ENCODE measurements at regions not wholly inside any gene's neighbourhood (a gene's known extent, or its start where the extent isn't known, plus 50 kb on each side); places are given as distances from the start of the nearest gene placed in this dataset.

GRCh38 chr11:103596315-103596714 is 440.1 kb upstream of the DDI1 start:
- TF ChIP-seq CTCF (IDR thresholded peaks at IDR 0.05; ENCODE audit: insufficient read depth, low read depth, low read length), result no peak
- Histone ChIP-seq H3K36me3 (ENCODE audit: control insufficient read depth, insufficient read depth, low read length) (no peaks in the 10 kb centered on the region), H3K27me3 (ENCODE audit: control insufficient read depth, insufficient read depth, low read length) (no peaks in the 10 kb centered on the region), H3K4me3 (ENCODE audit: low read depth, low read length) (no peak overlapping the region)
- ChIA-PET POLR2A (no interaction called here), CTCF (interaction anchor here (0.7 to 1.1 kb wide), 2 partner anchors 271 to 340 kb away, joined by 3 read pairs; no protein-coding TSS in a partner anchor)
- DNase-seq (ENCODE audit: low read depth), result no peak

- no peak for DNase-seq (ENCODE audit: low read depth)
- ChIA-PET POLR2A (no interaction called here), CTCF (interaction anchor here (0.6 to 6.3 kb wide), 25 partner anchors 8 to 400 kb away, joined by 3 to 61 read pairs (median 4); no protein-coding TSS in a partner anchor)
- H3K27me3 ChIP-seq (ENCODE audit: control insufficient read depth, insufficient read depth, low read length), result no peaks in the 10 kb centered on the region
- H3K36me3 ChIP-seq (ENCODE audit: control insufficient read depth, insufficient read depth, low read length), result no peaks in the 10 kb centered on the region
- TF ChIP-seq CTCF (IDR thresholded peaks at IDR 0.05; ENCODE audit: insufficient read depth, low read depth, low read length), result peak; percentile 93
- no peak overlapping the region for H3K4me3 ChIP-seq (ENCODE audit: low read depth, low read length)
These were observed 435.1 kb upstream of the DDI1 start for GRCh38 chr11:103601225-103601846.

GRCh38 chr11:103602840-103603239 is 433.6 kb upstream of the DDI1 start:
- Histone ChIP-seq H3K36me3 (ENCODE audit: control insufficient read depth, insufficient read depth, low read length) (no peaks in the 10 kb centered on the region), H3K27me3 (ENCODE audit: control insufficient read depth, insufficient read depth, low read length) (no peaks in the 10 kb centered on the region), H3K4me3 (ENCODE audit: low read depth, low read length) (no peak overlapping the region)
- no peak for DNase-seq (ENCODE audit: low read depth)
- TF ChIP-seq CTCF (IDR thresholded peaks at IDR 0.05; ENCODE audit: insufficient read depth, low read depth, low read length), result no peak
- CTCF ChIA-PET, result interaction anchor here (0.7 to 6.3 kb wide), 7 partner anchors 9 to 397 kb away, joined by 3 to 61 read pairs (median 3); no protein-coding TSS in a partner anchor
- POLR2A ChIA-PET, result no interaction called here

DNA sequence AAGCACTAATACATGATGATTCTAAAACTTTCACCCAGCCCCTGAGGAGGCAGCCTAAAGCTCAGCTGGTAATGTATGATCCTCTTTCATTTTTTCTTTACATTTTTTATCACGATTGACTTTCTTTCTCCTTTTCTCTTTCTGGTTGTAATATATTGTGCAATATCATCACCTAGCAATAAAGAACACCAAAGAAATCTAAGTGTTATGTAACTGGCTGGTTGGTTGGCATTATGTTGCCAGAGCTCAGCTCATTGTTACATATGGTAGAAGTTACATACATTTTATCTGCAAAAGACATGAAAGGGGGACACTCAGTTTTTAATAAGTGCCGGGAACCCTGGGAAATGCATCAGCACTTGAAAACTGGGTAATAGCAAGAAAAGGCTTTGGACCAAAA is 432.1 kb upstream of the DDI1 start:
- H3K4me3 ChIP-seq (ENCODE audit: low read depth, low read length), result no peak overlapping the region
- TF ChIP-seq CTCF (IDR thresholded peaks at IDR 0.05; ENCODE audit: insufficient read depth, low read depth, low read length), result no peak
- no peak for DNase-seq (ENCODE audit: low read depth)
- no peaks in the 10 kb centered on the region for H3K27me3 ChIP-seq (ENCODE audit: control insufficient read depth, insufficient read depth, low read length)
- POLR2A ChIA-PET, result no interaction called here
- CTCF ChIA-PET, result interaction anchor here (1.4 to 6.3 kb wide), 5 partner anchors 10 to 502 kb away, joined by 3 to 61 read pairs (median 4); no protein-coding TSS in a partner anchor
- no peaks in the 10 kb centered on the region for H3K36me3 ChIP-seq (ENCODE audit: control insufficient read depth, insufficient read depth, low read length)

- no peak for TF ChIP-seq CTCF (IDR thresholded peaks at IDR 0.05; ENCODE audit: insufficient read depth, low read depth, low read length)
- POLR2A ChIA-PET, result no interaction called here
- DNase-seq (ENCODE audit: low read depth), result no peak
- Histone ChIP-seq H3K4me3 (ENCODE audit: low read depth, low read length) (no peak overlapping the region), H3K36me3 (ENCODE audit: control insufficient read depth, insufficient read depth, low read length) (no peaks in the 10 kb centered on the region), H3K27me3 (ENCODE audit: control insufficient read depth, insufficient read depth, low read length) (no peaks in the 10 kb centered on the region)
- CTCF ChIA-PET, result interaction anchor here (0.7 to 1.7 kb wide), 12 partner anchors 8 to 407 kb away, joined by 3 to 10 read pairs (median 4); no protein-coding TSS in a partner anchor
These were observed 427.9 kb upstream of the DDI1 start for GRCh38 chr11:103608566-103608965.
